DOHH2 (cell line): ENCODE measurements at regions not wholly inside any gene's neighbourhood (a gene's known extent, or its start where the extent isn't known, plus 50 kb on each side); places are given as distances from the start of the nearest gene placed in this dataset.

Experiments used
- H3F3A ChIP-seq: fragments of 200-600 bp; sonication (generic), shearing (Covaris generic); 2 replicates; pipeline ENCODE4 v1.6.0; 2016; ENCODE audit warnings: antibody characterized with exemption, mild to moderate bottlenecking; ENCODE audit not compliant: control insufficient read depth, insufficient read depth
- H3K27ac ChIP-seq: fragments of 200-600 bp; sonication (generic); 2 replicates; pipeline ENCODE4 v1.5.1; 2014; ENCODE audit warnings: low read depth, mild to moderate bottlenecking, low read length, moderate library complexity
- H3K27me3 ChIP-seq: fragments of 200-600 bp; sonication (generic); 2 replicates; pipeline ENCODE4 v1.6.1; 2014; ENCODE audit warnings: mild to moderate bottlenecking, low read length, mixed read lengths; ENCODE audit not compliant: control insufficient read depth
- H3K36me3 ChIP-seq: fragments of 200-600 bp; sonication (generic); 2 replicates; pipeline ENCODE4 v1.6.1; 2014; ENCODE audit warnings: mild to moderate bottlenecking, low read length, moderate library complexity, mixed read lengths; ENCODE audit not compliant: control insufficient read depth
- H3K4me1 ChIP-seq: fragments of 200-600 bp; sonication (generic); 2 replicates; pipeline ENCODE4 v1.6.1; 2014; ENCODE audit warnings: mild to moderate bottlenecking, low read length, mixed read lengths; ENCODE audit not compliant: control insufficient read depth
- H3K4me2 ChIP-seq: fragments of 200-600 bp; sonication (generic); 2 replicates; pipeline ENCODE4 v1.6.0; 2014; ENCODE audit warnings: mild to moderate bottlenecking, low read length, moderate library complexity
- H3K4me3 ChIP-seq: fragments of 200-600 bp; sonication (generic); 2 replicates; pipeline ENCODE4 v1.5.1; 2014; ENCODE audit warnings: mild to moderate bottlenecking, low read length, mixed read lengths
- H3K79me2 ChIP-seq: fragments of 200-600 bp; sonication (generic); 2 replicates; pipeline ENCODE4 v1.6.1; 2014; ENCODE audit warnings: mild to moderate bottlenecking, low read length, mixed read lengths; ENCODE audit not compliant: control insufficient read depth
- H3K9me2 ChIP-seq: fragments of 200-600 bp; sonication (generic); replicated peaks from 2 replicates; pipeline ENCODE4 v1.6.1; 2014; ENCODE audit warnings: mild to moderate bottlenecking, low read length, mixed read lengths; ENCODE audit not compliant: control insufficient read depth
- H3K9me3 ChIP-seq: fragments of 200-600 bp; sonication (generic); 2 replicates; pipeline ENCODE4 v1.6.1; 2014; ENCODE audit warnings: antibody characterized with exemption, low read length, mixed read lengths; ENCODE audit not compliant: control insufficient read depth, insufficient read depth
- H4K20me1 ChIP-seq: fragments of 200-600 bp; sonication (generic); 2 replicates; pipeline ENCODE4 v1.6.0; 2014; ENCODE audit warnings: low read depth, mild to moderate bottlenecking, antibody characterized with exemption, low read length, moderate library complexity; ENCODE audit not compliant: control insufficient read depth, insufficient read depth
- EZH2phosphoT487 ChIP-seq: fragments of 200-600 bp; sonication (generic); IDR thresholded peaks from 2 replicates; pipeline ENCODE4 v1.6.1; 2017; ENCODE audit warnings: borderline replicate concordance, mild to moderate bottlenecking, antibody characterized with exemption, low read length, moderate library complexity, mixed read lengths
- TF ChIP-seq, protein P1 (sequence below): fragments of 200-600 bp; sonication (generic); IDR thresholded peaks from one replicate; pipeline ENCODE4 v1.5.1; 2014; ENCODE audit warnings: antibody characterized with exemption, mild to moderate bottlenecking, low read depth, low read length; ENCODE audit not compliant: poor library complexity, severe bottlenecking

DNA sequence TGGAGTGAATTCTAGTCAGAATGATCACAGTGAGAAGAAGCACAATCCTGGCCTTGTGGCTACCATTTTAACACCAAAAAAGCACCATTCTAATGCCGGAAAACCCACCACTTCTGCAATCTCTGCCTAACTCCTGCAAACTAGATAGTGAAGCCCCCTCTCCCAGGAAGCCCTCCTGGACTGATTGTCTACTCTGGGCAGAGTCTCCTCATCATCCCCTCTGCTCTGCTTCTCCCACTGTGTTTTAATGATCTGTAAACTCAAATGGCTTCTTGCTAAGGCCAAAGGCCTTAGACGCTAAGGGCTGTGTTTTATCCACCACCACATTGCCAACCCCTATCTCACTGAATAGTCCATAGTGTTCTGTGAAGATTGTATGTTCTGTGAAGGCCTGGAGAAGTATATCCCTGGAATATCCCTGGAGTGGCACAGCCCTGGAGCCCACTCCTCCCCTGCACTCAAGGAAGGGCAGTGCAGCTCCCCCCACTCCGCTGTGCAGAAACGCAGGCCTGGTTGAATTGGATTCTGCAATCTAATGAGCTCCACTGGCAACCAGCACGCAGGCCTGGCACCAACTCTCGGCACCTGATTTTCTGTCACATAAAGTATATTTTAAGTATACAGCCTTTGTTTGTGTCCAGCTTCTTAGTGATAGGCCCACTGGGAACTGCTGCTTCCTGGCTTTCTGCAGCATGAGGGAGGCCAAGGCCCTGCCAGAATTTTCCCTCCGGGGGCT lies 126.3 kb downstream of the ATPSCKMT start:
- Histone ChIP-seq H3K9me2 (no peaks in the 10 kb centered on the region), H3K9me3 (no peaks in the 10 kb centered on the region), H3K36me3 (no peaks in the 10 kb centered on the region), H3K4me2 (no peak overlapping the region), H3K27ac (no peak overlapping the region), H3K27me3 (no peaks in the 10 kb centered on the region), H3K4me1 (no peaks in the 10 kb centered on the region), H3K79me2 (no peaks in the 10 kb centered on the region), H3K4me3 (no peak overlapping the region), H3F3A (no peaks in the 10 kb centered on the region), H4K20me1 (no peaks in the 10 kb centered on the region)
- TF ChIP-seq EZH2phosphoT487, result no peak
- TF ChIP-seq, protein P1, sequence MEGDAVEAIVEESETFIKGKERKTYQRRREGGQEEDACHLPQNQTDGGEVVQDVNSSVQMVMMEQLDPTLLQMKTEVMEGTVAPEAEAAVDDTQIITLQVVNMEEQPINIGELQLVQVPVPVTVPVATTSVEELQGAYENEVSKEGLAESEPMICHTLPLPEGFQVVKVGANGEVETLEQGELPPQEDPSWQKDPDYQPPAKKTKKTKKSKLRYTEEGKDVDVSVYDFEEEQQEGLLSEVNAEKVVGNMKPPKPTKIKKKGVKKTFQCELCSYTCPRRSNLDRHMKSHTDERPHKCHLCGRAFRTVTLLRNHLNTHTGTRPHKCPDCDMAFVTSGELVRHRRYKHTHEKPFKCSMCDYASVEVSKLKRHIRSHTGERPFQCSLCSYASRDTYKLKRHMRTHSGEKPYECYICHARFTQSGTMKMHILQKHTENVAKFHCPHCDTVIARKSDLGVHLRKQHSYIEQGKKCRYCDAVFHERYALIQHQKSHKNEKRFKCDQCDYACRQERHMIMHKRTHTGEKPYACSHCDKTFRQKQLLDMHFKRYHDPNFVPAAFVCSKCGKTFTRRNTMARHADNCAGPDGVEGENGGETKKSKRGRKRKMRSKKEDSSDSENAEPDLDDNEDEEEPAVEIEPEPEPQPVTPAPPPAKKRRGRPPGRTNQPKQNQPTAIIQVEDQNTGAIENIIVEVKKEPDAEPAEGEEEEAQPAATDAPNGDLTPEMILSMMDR, result no peak

DNA sequence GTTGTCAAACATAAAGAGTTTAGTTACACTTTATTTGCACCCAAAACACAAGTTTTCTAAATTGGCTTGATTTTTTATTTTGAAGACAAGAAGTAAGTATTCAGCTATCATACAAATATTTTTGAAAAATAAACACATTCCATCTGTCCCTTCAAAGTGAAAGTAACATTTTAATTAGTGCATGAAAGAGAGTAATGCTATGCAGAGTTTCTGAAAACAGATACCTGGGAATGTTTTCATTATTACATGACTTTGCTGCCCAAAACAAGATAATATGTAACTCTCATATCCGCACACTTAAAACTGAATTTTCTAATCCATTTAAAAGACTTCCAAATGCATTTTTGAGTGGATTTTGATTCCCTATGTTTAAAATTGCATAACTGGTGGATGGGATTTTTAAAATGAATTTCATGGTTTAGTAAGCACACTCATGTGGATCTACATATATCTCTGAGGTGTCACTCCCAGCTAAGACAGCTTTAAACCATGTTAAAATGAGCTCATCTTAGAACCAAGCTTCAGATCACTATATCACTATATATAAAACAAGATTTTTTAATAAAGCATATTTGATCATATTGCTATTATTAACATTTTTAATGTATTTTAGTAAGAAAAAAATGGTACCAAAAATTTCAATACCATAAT lies 127.5 kb downstream of the ATPSCKMT start:
- no peaks in the 10 kb centered on the region for H3K9me2 ChIP-seq
- TF ChIP-seq EZH2phosphoT487, result no peak
- TF ChIP-seq, protein P1, result no peak
- H3K27ac ChIP-seq, result no peak overlapping the region
- no peaks in the 10 kb centered on the region for H3K27me3 ChIP-seq
- no peak overlapping the region for H3K4me2 ChIP-seq
- H3K9me3 ChIP-seq, result no peaks in the 10 kb centered on the region
- no peaks in the 10 kb centered on the region for H3K36me3 ChIP-seq
- H3F3A ChIP-seq, result no peaks in the 10 kb centered on the region
- no peaks in the 10 kb centered on the region for H3K79me2 ChIP-seq
- no peaks in the 10 kb centered on the region for H3K4me1 ChIP-seq
- H4K20me1 ChIP-seq, result no peaks in the 10 kb centered on the region
- H3K4me3 ChIP-seq, result no peak overlapping the region

DNA sequence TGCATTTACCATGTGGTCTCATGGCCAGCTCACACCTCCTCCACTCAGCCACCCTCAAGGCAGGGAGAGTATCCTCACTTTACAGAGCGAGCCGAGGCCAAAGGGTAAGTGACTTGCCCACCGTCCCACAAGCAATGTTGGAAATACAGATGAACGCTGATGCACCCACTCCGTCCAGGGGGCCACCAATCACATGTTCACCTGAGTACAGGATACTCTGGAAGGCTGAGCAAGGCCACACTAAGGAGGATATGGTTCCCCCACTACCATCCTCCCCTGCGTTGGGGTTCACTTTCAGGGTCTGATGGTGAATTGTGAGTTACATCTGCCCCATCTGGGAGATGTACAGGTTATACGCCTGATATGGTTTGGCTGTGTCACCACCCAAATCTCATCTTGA lies 128.8 kb downstream of the ATPSCKMT start:
- H3K9me2 ChIP-seq, result no peaks in the 10 kb centered on the region
- H3K4me1 ChIP-seq, result no peaks in the 10 kb centered on the region
- H3K79me2 ChIP-seq, result no peaks in the 10 kb centered on the region
- H3F3A ChIP-seq, result no peaks in the 10 kb centered on the region
- no peaks in the 10 kb centered on the region for H3K9me3 ChIP-seq
- no peak overlapping the region for H3K4me2 ChIP-seq
- H4K20me1 ChIP-seq, result no peaks in the 10 kb centered on the region
- no peaks in the 10 kb centered on the region for H3K36me3 ChIP-seq
- no peak overlapping the region for H3K4me3 ChIP-seq
- no peak overlapping the region for H3K27ac ChIP-seq
- no peaks in the 10 kb centered on the region for H3K27me3 ChIP-seq
- TF ChIP-seq EZH2phosphoT487, result no peak
- TF ChIP-seq, protein P1, result no peak
